SK-N-SH (cell line): ENCODE measurements at regions not wholly inside any gene's neighbourhood (a gene's known extent, or its start where the extent isn't known, plus 50 kb on each side); places are given as distances from the start of the nearest gene placed in this dataset.

Experiments used
- EP300 ChIP-seq, 2 experiments: IDR thresholded peaks; 2 replicates each; pipeline versions ENCODE4 v1.4.0 to v1.6.1; 2012; ENCODE audit warnings: borderline replicate concordance in 1 of 2, low read depth in 1 of 2, low read length in 1 of 2
- EZH2phosphoT487 ChIP-seq: fragments of 200-600 bp; sonication (generic); IDR thresholded peaks from 2 replicates; pipeline ENCODE4 v1.6.1; 2017; ENCODE audit warnings: low read depth, mixed run types, mild to moderate bottlenecking, antibody characterized with exemption, moderate library complexity, borderline replicate concordance
- SMC3 ChIP-seq: IDR thresholded peaks from 2 replicates; pipeline ENCODE4 v1.6.1; 2012; ENCODE audit warnings: low read depth, low read length, improper control_type of control experiment
- TCF12 ChIP-seq: IDR thresholded peaks from 2 replicates; pipeline ENCODE4 v1.4.0; 2012
- TF ChIP-seq, protein P1 (sequence below): fragments of 200-600 bp; sonication (generic); IDR thresholded peaks from 2 replicates; pipeline ENCODE4 v1.6.1; 2017; ENCODE audit warnings: antibody characterized with exemption, mild to moderate bottlenecking, moderate library complexity

DNA sequence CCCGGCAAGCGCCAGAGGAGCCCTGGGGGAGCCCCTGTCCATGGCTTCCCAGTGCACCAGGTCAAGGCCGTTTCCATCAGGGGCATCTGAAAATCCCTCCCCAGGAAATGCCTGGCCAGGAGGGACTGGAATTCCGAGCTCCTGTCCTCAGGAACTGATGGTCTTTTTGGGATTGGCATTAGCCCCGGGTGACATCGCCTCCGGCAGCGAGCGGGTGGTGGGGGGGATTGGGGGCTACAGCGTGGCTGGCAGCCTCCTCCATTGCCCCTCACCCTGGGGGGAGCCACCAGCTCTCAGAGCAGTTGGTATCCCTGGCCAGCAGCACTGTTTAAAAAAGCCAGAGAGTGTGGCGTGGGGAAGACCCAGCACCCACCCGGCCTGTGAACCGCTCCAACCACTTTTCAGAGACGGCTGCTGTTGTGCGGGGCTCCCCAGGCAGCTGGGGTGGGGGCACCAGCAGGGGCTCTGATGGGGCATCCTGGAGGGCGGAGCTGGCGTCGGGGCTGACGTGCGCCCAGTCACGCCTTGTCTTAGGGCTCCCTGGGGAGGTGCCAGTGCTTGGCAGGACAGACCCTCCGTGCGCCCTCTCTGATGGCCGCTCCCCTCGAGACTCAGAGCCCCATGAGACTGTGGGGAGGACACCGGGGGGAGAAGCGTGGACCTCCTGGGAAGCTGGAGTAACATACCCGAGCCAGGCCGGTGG, 62.9 kb upstream of the TTC34 start:
- no peak for TF ChIP-seq EZH2phosphoT487
- no peak for TF ChIP-seq TCF12
- TF ChIP-seq SMC3, result no peak
- TF ChIP-seq, protein P1, sequence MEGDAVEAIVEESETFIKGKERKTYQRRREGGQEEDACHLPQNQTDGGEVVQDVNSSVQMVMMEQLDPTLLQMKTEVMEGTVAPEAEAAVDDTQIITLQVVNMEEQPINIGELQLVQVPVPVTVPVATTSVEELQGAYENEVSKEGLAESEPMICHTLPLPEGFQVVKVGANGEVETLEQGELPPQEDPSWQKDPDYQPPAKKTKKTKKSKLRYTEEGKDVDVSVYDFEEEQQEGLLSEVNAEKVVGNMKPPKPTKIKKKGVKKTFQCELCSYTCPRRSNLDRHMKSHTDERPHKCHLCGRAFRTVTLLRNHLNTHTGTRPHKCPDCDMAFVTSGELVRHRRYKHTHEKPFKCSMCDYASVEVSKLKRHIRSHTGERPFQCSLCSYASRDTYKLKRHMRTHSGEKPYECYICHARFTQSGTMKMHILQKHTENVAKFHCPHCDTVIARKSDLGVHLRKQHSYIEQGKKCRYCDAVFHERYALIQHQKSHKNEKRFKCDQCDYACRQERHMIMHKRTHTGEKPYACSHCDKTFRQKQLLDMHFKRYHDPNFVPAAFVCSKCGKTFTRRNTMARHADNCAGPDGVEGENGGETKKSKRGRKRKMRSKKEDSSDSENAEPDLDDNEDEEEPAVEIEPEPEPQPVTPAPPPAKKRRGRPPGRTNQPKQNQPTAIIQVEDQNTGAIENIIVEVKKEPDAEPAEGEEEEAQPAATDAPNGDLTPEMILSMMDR, result no peak
- TF ChIP-seq EP300 (IDR thresholded peaks at IDR 0.05; ENCODE audit: borderline replicate concordance in 1 of 2, low read depth in 1 of 2, low read length in 1 of 2), result no peak
